Chondrocyte (in vitro differentiated cells): ENCODE measurements at regions not wholly inside any gene's neighbourhood (a gene's known extent, or its start where the extent isn't known, plus 50 kb on each side); places are given as distances from the start of the nearest gene placed in this dataset.

Source experiments
- DNase-seq: peaks from one replicate; pipeline ENCODE4 v3.0.0; 2021; ENCODE audit warnings: mixed read lengths, low spot score
- H3K27ac Mint-ChIP-seq: one replicate; pipeline ENCODE4 v1.8.0; 2021; ENCODE audit warnings: mild to moderate bottlenecking, moderate library complexity, mixed read lengths; ENCODE audit not compliant: unreplicated experiment
- H3K27me3 Mint-ChIP-seq: 2 replicates; pipeline ENCODE4 v1.8.0; 2021; ENCODE audit warnings: low read depth, mixed read lengths
- H3K36me3 Mint-ChIP-seq: 2 replicates; pipeline ENCODE4 v1.8.0; 2021; ENCODE audit warnings: low read depth, mixed read lengths
- H3K4me1 Mint-ChIP-seq: 2 replicates; pipeline ENCODE4 v1.8.0; 2021; ENCODE audit warnings: low read depth, mild to moderate bottlenecking, mixed read lengths
- H3K4me3 Mint-ChIP-seq: one replicate; pipeline ENCODE4 v1.8.0; 2021; ENCODE audit warnings: mild to moderate bottlenecking, moderate library complexity, mixed read lengths; ENCODE audit not compliant: unreplicated experiment
- H3K9me3 Mint-ChIP-seq: 2 replicates; pipeline ENCODE4 v1.8.0; 2021; ENCODE audit warnings: low read depth, mixed read lengths
- CTCF ChIP-seq: fragments of 200-600 bp; sonication (generic); IDR thresholded peaks from 2 replicates; pipeline ENCODE4 v1.5.0; 2021; ENCODE audit warnings: antibody characterized with exemption, mild to moderate bottlenecking, moderate library complexity

GRCh38 chr5:68368311-68369022 is 152.9 kb downstream of the PIK3R1 start:
- peaks cover 6% of the 10 kb centered on the region for H3K9me3 Mint-ChIP-seq
- H3K4me3 Mint-ChIP-seq, result no peak overlapping the region
- peaks cover 5% of the 10 kb centered on the region for H3K4me1 Mint-ChIP-seq
- H3K27ac Mint-ChIP-seq, result no peak overlapping the region
- no peak for DNase-seq
- peaks cover under 1% of the 10 kb centered on the region for H3K36me3 Mint-ChIP-seq
- no peaks in the 10 kb centered on the region for H3K27me3 Mint-ChIP-seq
- TF ChIP-seq CTCF, result no peak

GRCh38 chr5:68369023-68369359 is 153.4 kb downstream of the PIK3R1 start:
- no peak overlapping the region for H3K27ac Mint-ChIP-seq
- no peak for TF ChIP-seq CTCF
- no peak overlapping the region for H3K4me3 Mint-ChIP-seq
- H3K4me1 Mint-ChIP-seq, result peaks cover 5% of the 10 kb centered on the region
- H3K36me3 Mint-ChIP-seq, result no peaks in the 10 kb centered on the region
- peaks cover 5% of the 10 kb centered on the region for H3K9me3 Mint-ChIP-seq
- no peaks in the 10 kb centered on the region for H3K27me3 Mint-ChIP-seq
- no peak for DNase-seq

GRCh38 chr5:68369457-68370125 is 154.0 kb downstream of the PIK3R1 start:
- H3K36me3 Mint-ChIP-seq, result no peaks in the 10 kb centered on the region
- peaks cover 5% of the 10 kb centered on the region for H3K9me3 Mint-ChIP-seq
- no peak for TF ChIP-seq CTCF
- H3K27ac Mint-ChIP-seq, result no peak overlapping the region
- no peak overlapping the region for H3K4me3 Mint-ChIP-seq
- H3K4me1 Mint-ChIP-seq, result peaks cover 7% of the 10 kb centered on the region
- no peak for DNase-seq
- H3K27me3 Mint-ChIP-seq, result no peaks in the 10 kb centered on the region

- no peaks in the 10 kb centered on the region for H3K36me3 Mint-ChIP-seq
- TF ChIP-seq CTCF, result no peak
- H3K27me3 Mint-ChIP-seq, result no peaks in the 10 kb centered on the region
These were observed 154.6 kb downstream of the PIK3R1 start for GRCh38 chr5:68370196-68370595.

GRCh38 chr5:68371607-68372006 is 156.1 kb downstream of the PIK3R1 start:
- H3K4me3 Mint-ChIP-seq, result no peak overlapping the region
- H3K36me3 Mint-ChIP-seq, result no peaks in the 10 kb centered on the region
- H3K4me1 Mint-ChIP-seq, result peaks cover 14% of the 10 kb centered on the region
- no peak for DNase-seq
- H3K27ac Mint-ChIP-seq, result no peak overlapping the region
- H3K9me3 Mint-ChIP-seq, result peaks cover 5% of the 10 kb centered on the region
- no peak for TF ChIP-seq CTCF
- H3K27me3 Mint-ChIP-seq, result no peaks in the 10 kb centered on the region

More at GRCh38 chr5:68370196-68370595, 154.6 kb downstream of the PIK3R1 start:
- H3K27ac Mint-ChIP-seq, result no peak overlapping the region
- peaks cover 13% of the 10 kb centered on the region for H3K4me1 Mint-ChIP-seq
- H3K9me3 Mint-ChIP-seq, result peaks cover 5% of the 10 kb centered on the region
- H3K4me3 Mint-ChIP-seq, result no peak overlapping the region
- DNase-seq, result no peak
